IMR-90 (cell line): ENCODE measurements at regions not wholly inside any gene's neighbourhood (a gene's known extent, or its start where the extent isn't known, plus 50 kb on each side); places are given as distances from the start of the nearest gene placed in this dataset.

Experiments
- CEBPB ChIP-seq: IDR thresholded peaks from 2 replicates; pipeline ENCODE4 v1.6.1; 2012; ENCODE audit warnings: low read depth, low read length, improper control_type of control experiment
- CTCF ChIP-seq: conservative IDR thresholded peaks from 2 replicates; pipeline ENCODE4 v1.5.1; 2012; ENCODE audit warnings: mild to moderate bottlenecking, low read depth, low read length, improper control_type of control experiment
- MXI1 ChIP-seq: IDR thresholded peaks from 2 replicates; pipeline ENCODE4 v1.6.1; 2012; ENCODE audit warnings: low read depth, mild to moderate bottlenecking, low read length, moderate library complexity, borderline replicate concordance
- POLR2A ChIP-seq: IDR thresholded peaks from 2 replicates; pipeline ENCODE4 v1.6.1; 2012; ENCODE audit warnings: mild to moderate bottlenecking, low read depth, low read length
- RAD21 ChIP-seq: IDR thresholded peaks from 2 replicates; pipeline ENCODE4 v1.6.1; 2012; ENCODE audit warnings: low read length, improper control_type of control experiment
- RCOR1 ChIP-seq: IDR thresholded peaks from 2 replicates; pipeline ENCODE4 v1.6.1; 2012; ENCODE audit warnings: mild to moderate bottlenecking, low read length, improper control_type of control experiment; ENCODE audit not compliant: insufficient replicate concordance
- SMC3 ChIP-seq: fragments of 150-350 bp; IDR thresholded peaks from 2 replicates; pipeline ENCODE4 v1.6.1; 2016; ENCODE audit warnings: low read depth, mild to moderate bottlenecking, antibody characterized with exemption, low read length, moderate library complexity
- USF2 ChIP-seq: fragments of 150-350 bp; IDR thresholded peaks from 2 replicates; pipeline ENCODE4 v1.6.1; 2017; ENCODE audit warnings: mild to moderate bottlenecking, antibody characterized with exemption, low read length, low read depth

GRCh38 chr2:177010146-177010545 is 202.4 kb upstream of the HNRNPA3 start:
- TF ChIP-seq CTCF: no peak
- no peak for TF ChIP-seq CEBPB
- TF ChIP-seq USF2: no peak
- TF ChIP-seq POLR2A: no peak
- TF ChIP-seq RCOR1: no peak
- no peak for TF ChIP-seq MXI1
- no peak for TF ChIP-seq RAD21
- TF ChIP-seq SMC3: no peak
